Kidney (tissue), 13 donors: ENCODE measurements at regions not wholly inside any gene's neighbourhood (a gene's known extent, or its start where the extent isn't known, plus 50 kb on each side); places are given as distances from the start of the nearest gene placed in this dataset.

Source experiments
- DNase-seq, 5 donors: peaks; one replicate each; pipeline ENCODE4 v3.0.0-alpha.2; 2013 to 2020
- FAIRE-seq: peaks from 2 replicates; lab custom pipeline; 2012; peaks lifted over from hg19 to GRCh38; lab: Jason Lieb, UNC
- H3K27ac ChIP-seq, 2 donors: one replicate each; pipeline ENCODE4 v1.7.0; 2013; ENCODE audit warnings: low read depth in 2 of 2, low read length in 2 of 2, inconsistent platforms in 1 of 2
- H3K27me3 ChIP-seq: one replicate; pipeline ENCODE4 v1.7.1; 2013; ENCODE audit warnings: low read length, inconsistent platforms; ENCODE audit not compliant: control insufficient read depth, insufficient read depth
- H3K36me3 ChIP-seq, 3 donors: one replicate each; pipeline versions ENCODE4 v1.7.0 to v1.7.1; 2013; ENCODE audit warnings: low read length in 3 of 3, control low read depth in 1 of 3, inconsistent platforms in 1 of 3; ENCODE audit not compliant: insufficient read depth in 3 of 3, control insufficient read depth in 2 of 3
- H3K4me1 ChIP-seq, 3 donors: one replicate each; pipeline versions ENCODE4 v1.7.0 to v1.7.1; 2013; ENCODE audit warnings: low read length in 3 of 3, inconsistent platforms in 1 of 3, low read depth in 1 of 3; ENCODE audit not compliant: control insufficient read depth in 2 of 3, insufficient read depth in 2 of 3
- H3K4me3 ChIP-seq, 3 donors: one replicate each; pipeline versions ENCODE4 v1.7.0 to v1.8.1; 2013; ENCODE audit warnings: low read length in 3 of 3, control low read depth in 1 of 3, inconsistent platforms in 1 of 3
- H3K9ac ChIP-seq, 3 donors: one replicate each; pipeline versions ENCODE4 v1.7.0 to v1.7.1; 2013; ENCODE audit warnings: low read length in 3 of 3, control low read depth in 1 of 3, inconsistent platforms in 1 of 3
- H3K9me3 ChIP-seq, 3 donors: one replicate each; pipeline versions ENCODE4 v1.7.0 to v1.7.1; 2013; ENCODE audit warnings: low read length in 3 of 3, control low read depth in 1 of 3, inconsistent platforms in 1 of 3; ENCODE audit not compliant: control insufficient read depth in 2 of 3, insufficient read depth in 1 of 3
- intact Hi-C: fragments of 100-400 bp; cut with DNase I; formaldehyde crosslinking; loops from one replicate; pipeline ENCODE4 v1.11.1; 2022
- TF ChIP-seq, protein P1 (sequence below): IDR thresholded peaks from 3 replicates; pipeline ENCODE4 v1.5.1; 2012; ENCODE audit warnings: mild to moderate bottlenecking, moderate library complexity, borderline replicate concordance; ENCODE audit not compliant: insufficient read depth; ENCODE audit errors: extremely low read depth
- donor health status: control.
- donor health status: control.
- donor health status: control.
- donor health status: control.
- donor health status: control.
- donor health status: DM: yes; HTN: yes; CAD: no.
- donor health status: Normal renal cell carcinoma (clear cell type).

DNA sequence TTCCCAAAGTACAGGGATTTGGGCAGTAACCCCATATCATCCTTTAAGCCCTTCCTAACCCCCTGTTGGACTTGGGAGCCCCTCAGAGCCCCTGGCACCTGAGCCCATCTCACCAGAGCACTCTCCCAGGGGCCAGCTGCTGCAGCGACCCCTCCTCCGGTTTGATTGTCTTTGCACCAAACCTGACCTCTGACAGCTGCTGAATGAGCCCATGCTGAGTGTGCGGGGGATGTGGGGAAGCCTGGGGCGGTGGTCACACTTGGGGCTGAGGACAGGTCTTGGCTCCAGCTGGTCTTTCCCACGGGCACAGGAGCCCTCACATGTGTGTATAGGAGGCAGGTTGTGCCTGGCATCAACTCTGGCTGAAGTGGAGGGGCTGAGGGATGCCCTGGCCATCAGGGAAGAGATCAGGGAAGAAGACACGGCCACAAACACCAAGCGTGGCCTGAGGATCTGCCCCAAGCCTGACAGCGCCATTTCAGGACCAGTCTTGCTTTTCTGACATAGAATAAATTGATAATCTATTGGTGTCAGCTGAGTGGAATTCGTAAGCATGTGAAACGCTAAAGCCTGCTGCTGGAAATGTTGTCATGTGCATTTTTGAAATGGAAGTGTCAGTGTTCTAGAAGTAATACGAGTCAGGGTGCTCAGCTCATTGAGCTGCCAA, 102.4 kb downstream of the ACKR3 start:
- intact Hi-C loops, result no loop called here
- DNase-seq, result peak in 1 of 5 donors; percentile 46
- H3K9me3 ChIP-seq, result no peaks in the 10 kb centered on the region
- TF ChIP-seq, protein P1, sequence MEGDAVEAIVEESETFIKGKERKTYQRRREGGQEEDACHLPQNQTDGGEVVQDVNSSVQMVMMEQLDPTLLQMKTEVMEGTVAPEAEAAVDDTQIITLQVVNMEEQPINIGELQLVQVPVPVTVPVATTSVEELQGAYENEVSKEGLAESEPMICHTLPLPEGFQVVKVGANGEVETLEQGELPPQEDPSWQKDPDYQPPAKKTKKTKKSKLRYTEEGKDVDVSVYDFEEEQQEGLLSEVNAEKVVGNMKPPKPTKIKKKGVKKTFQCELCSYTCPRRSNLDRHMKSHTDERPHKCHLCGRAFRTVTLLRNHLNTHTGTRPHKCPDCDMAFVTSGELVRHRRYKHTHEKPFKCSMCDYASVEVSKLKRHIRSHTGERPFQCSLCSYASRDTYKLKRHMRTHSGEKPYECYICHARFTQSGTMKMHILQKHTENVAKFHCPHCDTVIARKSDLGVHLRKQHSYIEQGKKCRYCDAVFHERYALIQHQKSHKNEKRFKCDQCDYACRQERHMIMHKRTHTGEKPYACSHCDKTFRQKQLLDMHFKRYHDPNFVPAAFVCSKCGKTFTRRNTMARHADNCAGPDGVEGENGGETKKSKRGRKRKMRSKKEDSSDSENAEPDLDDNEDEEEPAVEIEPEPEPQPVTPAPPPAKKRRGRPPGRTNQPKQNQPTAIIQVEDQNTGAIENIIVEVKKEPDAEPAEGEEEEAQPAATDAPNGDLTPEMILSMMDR, result no peak
- H3K9ac ChIP-seq, result no peak overlapping the region
- H3K36me3 ChIP-seq, result no peaks in the 10 kb centered on the region
- no peak overlapping the region for H3K4me3 ChIP-seq
- no peaks in the 10 kb centered on the region for H3K27me3 ChIP-seq
- H3K27ac ChIP-seq, result no peak overlapping the region
- H3K4me1 ChIP-seq, result no peaks in the 10 kb centered on the region
- no peak for FAIRE-seq

GRCh38 chr2:236672606-236673005, 103.0 kb downstream of the ACKR3 start:
- intact Hi-C loops, result no loop called here
- Histone ChIP-seq H3K36me3 (no peaks in the 10 kb centered on the region), H3K4me1 (no peaks in the 10 kb centered on the region), H3K27me3 (no peaks in the 10 kb centered on the region), H3K9me3 (no peaks in the 10 kb centered on the region), H3K27ac (no peak overlapping the region), H3K9ac (no peak overlapping the region), H3K4me3 (no peak overlapping the region)
- no peak for DNase-seq
- no peak for FAIRE-seq
- TF ChIP-seq, protein P1, result no peak

GRCh38 chr2:236673126-236673822, 103.6 kb downstream of the ACKR3 start:
- H3K27ac ChIP-seq, result no peak overlapping the region
- no peaks in the 10 kb centered on the region for H3K36me3 ChIP-seq
- H3K27me3 ChIP-seq, result no peaks in the 10 kb centered on the region
- H3K9ac ChIP-seq, result no peak overlapping the region
- TF ChIP-seq, protein P1, result no peak
- no peaks in the 10 kb centered on the region for H3K4me1 ChIP-seq
- H3K9me3 ChIP-seq, result no peaks in the 10 kb centered on the region
- no peak overlapping the region for H3K4me3 ChIP-seq
- intact Hi-C loops, result no loop called here
- no peak for DNase-seq
- no peak for FAIRE-seq
